Right hindlimb (tissue), 1 donor: ENCODE measurements at regions not wholly inside any gene's neighbourhood (a gene's known extent, or its start where the extent isn't known, plus 50 kb on each side); places are given as distances from the start of the nearest gene placed in this dataset.
A peak's percentile ranks its signal among the peaks of the same experiment; 100 is the strongest.
"Not testable (repeated sequence)": the region's sequence is repeated elsewhere in the genome, so short reads cannot be mapped to it uniquely, and the experiment has no call there.

Experiments
- DNase-seq: peaks from one replicate; pipeline ENCODE4 v3.0.0-alpha.2; 2018

DNA sequence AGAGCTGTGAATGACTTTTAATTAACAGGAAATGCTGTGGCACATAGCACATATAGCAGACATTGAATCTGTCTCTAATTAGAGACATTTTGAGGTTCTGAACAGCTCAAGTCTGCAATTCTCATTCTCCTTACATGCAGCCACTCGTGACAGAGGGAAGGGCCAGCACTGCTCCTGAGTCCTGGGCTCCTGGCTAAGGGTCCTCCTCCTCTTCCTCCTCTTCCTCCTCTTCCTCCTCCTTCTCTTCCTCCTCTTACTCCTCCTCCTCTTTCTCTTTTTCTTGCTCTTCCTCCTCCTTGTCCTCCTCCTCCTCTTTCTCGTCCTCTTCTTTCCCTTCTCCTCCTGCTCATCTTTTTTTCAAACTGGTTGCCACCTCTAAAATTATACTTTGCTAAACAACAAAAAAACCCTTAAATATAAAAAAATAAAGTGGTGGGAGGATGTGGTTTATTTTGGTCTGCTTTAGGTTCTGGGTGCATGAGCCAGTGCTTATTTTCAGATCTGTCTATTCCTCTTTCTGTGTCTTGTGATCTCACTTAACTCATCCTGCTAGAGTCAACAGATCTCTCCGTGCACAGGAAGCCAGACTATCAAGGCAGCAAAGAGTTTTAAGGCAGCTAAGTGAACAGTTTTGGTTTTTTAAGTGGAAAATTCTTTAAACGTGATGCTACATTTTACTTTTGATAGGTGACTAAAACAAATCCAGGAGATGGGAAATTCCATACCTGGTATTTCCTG lies 159.3 kb downstream of the CD83 start:
- no peak for DNase-seq

DNA sequence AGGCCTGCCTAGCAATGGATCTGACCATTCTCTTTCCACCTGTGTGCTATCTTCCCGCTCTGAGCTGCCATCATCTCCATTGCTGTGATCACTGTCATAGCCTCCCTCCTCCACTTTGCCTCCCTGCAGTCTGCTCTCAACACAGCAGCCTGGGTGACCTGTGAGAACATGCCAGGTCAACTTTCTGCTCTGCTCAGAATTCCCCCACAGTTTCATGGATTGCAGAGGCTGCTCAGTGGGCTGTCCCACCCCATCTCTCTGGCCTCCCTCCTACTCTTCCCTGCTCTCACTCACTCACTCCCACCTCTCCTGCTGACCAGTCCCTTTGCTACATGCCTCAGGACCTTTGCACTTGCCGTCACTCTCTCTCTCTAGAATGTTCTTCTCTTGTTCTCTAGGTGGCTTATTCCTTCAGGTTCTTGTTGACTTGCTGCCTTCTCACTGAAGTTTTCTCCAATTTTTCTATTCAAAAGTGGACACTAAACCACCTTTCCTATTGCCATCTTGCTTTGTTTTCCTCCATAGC lies 159.9 kb downstream of the CD83 start:
- DNase-seq: no peak

DNA sequence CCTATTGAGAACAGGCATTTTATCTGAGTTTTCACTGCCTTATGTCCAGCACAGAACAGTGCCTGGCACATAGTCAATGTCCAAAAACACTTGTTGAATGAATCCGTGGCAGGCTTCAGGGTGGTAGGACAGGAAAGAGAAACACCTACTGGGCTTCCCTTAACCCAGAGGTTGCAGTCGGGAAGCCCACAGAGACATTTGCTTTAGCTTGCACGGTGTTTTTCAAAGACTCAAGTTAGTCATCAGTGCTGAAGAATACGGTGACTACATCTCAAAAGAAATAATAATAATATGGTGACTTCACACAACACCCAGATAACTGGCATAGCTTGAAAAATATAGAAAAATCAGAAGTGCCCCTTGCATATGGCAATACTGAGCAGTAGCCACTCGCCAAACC lies 160.4 kb downstream of the CD83 start:
- no peak for DNase-seq

DNA sequence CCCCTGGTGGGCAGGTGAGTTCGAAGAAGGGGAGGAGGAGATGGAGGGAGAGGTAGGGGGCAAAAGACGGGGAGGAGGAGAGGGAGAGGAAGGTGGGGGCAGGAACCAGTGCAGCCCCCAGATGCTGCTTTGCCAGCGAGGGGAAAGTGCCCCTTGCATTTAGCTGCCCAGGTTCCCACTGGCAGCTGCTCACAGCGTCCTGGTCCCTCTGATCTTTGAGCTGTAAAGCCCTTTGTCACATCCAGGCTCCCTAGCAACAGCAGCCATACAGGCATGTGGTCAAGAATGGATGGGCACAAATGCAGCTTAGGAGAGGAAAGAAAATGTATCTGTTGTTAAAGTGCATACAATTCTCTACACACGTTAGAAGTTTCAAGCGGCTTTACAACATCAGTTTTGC lies 160.9 kb downstream of the CD83 start:
- DNase-seq: no peak

DNA sequence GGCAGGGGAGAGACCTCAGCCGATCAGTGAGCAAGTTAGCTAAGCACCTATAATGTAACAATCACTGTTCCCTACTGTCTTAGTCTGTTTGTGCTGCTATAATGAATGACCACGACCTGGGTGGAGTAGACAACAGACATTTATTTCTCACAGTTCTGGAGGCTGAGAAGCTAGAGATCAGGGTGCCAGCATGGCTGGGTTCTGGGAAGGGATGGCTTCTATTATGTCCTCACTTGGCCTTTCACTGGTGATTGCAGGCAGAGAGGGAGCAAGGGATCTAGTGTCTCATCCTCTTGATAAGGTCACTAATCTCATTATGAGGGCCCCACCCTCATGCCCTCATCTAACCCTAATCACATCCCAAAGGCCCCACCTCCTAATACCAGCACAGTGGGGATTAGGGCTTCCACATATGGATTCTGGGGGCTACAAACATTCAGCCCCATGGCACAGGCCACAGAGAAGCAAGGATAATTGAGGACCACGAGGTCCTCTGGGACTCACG lies 162.5 kb downstream of the CD83 start:
- DNase-seq: no peak

DNA sequence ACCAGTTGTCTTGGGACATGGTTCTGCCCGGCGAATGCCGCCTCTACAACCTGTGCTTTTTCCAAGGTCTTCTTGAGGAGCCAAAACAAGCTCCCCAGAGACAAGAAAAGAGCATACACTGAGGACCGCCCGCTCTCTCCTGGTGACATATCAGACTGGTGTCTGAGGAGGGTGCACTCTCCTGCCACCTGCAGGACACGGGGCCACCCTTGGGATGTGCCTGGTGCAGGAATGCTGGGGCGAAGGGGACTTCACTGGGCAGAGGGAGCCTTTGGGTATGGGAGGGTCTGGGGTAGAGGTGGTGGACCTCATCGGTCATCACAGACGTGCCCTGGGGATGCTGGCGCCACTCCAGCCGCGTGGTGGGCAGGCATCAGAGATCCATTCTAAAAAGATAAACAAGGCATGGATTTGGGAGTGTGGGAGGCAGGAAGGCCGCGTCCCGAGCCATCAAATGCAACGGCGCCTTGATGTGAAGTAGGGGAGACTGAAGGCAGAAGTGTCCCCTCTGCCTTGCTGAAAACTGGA lies 163.3 kb downstream of the CD83 start:
- no peak for DNase-seq

DNA sequence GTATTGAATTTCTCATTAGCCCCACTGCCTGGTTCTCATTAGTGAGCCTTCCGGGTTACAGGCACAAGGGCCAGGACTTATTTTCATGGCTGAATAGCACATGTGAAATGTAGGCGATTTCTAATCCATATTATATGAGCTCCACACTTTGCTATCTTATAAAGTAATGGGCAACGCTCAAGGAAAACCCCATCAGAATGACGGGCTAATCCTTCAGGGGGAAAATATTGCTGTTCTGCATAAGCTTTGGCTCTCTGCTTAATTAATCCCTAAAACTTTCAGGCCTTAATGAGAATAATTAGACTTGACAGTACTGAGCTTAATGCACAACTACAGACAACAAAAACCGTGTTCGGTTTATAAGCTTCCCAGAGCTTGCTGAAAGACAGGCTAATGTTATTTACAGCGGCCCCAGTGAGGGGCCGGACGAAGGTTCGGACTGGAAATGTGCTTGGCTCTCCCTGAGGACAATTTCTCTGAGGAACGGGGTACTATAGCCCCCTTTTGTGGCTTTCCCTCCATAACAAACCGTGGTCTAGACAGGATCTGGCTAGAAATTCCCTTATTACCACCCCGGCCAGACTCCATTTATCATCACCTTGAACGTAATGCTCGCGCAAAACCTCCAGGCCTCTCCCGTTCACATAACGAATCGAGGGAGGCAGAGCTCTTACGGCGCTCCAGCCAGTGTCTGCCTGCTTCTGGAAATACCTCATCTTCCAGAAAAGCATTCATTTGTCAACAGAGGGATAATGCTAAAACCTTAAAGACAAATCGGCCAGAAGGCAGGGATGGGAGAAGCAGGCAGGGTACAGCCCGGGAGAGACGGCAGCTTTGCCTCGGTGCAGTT lies 164.5 kb downstream of the CD83 start:
- no peak for DNase-seq

DNA sequence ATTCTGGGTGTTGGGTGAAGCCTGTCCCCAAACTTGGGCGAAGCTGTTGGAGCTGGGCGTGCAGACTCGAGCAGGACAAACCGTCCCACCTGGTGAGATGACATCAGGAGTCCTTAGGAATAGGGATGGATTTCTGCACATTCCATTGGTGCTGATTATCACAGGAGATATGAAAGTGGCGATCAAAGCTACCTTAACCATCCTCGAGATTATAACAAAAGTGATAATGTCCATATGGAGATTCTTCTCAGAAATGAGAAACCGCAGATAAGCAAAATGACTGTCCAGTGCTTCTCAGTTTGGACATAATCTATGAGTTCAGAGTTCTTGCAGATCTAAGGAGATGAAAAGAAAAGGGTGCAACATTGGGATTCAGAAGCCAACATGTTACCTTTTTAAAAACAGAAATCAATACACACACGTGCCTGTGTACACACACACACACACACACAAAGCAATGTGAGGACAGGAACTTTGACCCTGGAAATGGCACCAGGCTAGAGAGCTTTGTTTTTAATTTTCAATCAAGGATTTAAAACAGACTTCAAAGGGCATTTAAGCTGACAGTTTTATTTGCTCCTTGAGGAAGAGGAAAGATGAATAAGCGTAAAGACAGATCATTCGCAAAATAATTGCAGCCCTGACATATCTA lies 165.4 kb downstream of the CD83 start:
- DNase-seq: no peak

DNA sequence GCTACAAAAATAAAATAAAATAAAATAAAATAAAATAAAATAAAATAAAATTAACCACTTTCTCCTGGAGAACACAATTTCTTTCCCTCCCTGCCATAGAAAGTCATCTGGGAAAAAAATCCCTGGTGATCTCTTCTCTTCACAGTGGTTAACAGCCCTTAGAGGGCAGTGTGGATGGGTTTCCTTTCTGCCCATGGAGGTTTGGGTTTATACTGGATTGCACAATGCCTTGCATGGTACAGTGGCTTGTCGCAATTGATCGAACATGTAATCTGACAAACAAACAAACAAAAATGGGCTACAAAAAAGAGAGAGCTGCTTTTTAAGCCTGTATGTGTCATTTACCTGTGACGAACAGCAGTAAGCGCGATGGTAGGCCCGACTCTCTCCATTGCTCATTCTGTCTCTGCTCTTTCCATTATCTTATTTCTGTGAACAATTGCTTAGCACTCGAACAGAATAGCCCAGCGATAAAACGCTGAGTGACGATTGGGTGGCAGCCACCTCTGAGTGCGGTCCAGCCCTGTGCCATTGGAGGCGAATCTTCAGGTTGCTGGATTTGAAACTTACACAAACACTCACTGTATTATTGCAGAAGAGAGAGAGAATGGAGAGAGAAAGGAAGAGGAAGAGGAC lies 166.1 kb downstream of the CD83 start:
- DNase-seq: no peak

DNA sequence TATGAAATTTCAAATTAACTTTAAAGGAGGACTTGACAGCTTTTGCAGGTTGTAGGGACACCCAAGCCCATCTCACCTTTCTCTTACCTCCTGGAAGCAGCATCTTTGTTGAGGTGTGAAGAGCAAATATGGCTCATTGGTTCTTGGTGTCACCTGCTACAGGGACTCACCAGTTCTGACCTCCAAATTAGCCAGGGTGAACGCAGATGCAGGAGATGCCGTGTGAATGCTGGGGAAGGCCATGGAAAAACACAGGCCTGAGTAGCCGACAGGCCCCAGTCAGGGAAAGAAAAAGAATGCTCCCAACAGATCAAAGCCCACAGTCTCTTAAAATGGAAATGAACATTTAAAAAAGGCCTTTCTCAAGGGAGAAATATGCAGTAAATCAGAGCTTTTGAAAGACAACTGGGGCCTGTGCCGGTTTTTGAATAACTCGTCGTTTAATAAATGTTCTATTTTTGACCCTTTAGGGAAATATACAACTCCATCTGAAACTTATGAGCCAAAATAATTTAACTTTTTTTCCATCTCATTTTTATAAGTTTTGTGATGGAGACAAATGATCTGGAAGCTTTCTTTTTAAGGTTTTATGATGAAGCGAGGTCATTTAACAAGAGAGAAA lies 167.5 kb downstream of the CD83 start:
- no peak for DNase-seq

DNA sequence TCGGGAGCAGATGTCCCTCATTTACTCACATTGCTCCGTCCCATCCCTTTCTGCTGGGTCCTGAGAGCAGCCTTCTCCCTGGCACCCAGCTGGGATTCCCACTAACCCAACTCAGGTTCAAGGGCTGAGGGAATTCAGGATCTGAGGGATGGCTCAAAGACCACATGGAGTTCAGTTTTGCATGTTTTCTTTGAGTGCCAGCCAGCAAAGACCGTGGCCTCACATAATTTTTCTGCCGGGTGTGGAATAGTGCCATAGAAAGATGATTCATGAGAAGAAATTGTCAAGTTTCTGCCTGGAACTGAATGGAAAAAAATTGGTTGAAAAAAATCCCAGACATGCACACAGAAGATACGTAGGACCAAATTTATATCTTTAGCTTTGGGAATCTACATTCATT lies 168.6 kb downstream of the CD83 start:
- DNase-seq: peak; percentile 72

DNA sequence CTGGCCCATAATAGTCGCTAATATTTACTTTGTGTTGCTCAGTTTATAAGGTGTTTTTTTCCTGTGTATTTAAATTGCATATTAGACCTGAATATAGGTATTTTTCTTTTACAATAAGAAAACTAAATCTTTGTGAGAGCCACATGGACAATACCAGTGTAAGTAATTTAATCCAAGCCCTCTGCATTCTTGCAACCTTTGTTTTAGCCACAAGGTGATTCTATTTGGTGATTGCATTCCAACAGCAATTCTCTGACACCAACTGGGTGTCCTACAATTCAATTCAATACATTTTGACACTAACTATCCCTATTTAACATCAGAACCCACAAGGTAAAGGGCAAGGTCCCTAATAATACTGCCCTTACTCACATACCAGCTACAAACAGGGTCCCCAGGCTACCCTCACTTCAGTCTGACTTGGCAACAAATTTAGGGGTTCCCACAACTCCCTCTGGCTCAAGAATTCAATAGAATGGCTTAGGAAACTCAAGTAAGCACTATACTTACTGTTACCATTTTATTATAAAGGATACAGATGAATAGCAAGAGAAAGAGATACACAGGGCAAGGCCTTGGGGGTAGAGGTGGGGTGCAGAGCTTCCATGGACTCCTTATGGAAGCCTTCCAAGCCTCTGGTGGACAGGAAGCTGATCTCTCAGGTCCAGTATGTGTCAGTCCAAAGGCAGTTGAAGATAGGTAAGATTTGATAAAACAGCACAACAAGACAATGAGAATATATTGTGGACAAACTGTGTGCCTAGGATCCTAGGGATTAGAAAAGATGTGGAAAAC lies 169.3 kb downstream of the CD83 start:
- no peak for DNase-seq

DNA sequence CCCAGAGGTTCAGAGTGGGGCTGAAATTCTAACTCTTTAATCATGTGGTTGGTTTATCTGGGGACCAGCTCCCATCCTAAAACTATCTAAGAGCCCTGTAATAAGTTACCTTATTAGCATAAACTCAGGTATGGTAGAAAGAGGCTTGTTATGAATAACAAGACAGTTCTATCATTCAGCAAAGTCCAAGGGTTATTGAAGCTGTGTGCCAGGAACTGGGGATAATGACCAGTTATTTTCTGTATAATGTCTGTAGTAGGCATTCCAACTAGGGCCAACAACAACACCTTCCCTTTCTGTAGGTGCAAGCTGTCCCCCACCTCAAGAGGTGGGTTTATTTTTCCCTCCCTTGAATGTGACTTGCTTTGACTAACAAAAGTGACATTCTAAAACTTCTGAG lies 170.1 kb downstream of the CD83 start:
- DNase-seq: no peak

DNA sequence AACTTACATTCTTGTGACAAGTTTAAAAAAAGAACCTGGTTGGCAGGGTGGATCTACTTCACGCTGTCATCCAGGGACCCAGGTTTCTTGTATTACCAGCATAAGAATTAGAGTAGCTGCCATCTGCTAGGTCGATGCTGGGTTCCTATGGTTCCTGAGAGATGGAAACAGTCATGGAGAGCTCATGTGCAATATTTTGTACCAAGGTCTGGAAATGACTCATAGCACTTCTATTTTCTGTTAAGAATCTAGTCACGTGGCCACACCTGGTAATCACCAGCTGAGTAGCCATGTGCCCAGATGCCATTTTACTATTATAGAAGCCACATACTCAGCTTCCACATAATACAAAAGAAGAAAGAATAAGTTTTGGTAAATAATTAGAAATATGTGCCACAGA lies 171.3 kb downstream of the CD83 start:
- no peak for DNase-seq

DNA sequence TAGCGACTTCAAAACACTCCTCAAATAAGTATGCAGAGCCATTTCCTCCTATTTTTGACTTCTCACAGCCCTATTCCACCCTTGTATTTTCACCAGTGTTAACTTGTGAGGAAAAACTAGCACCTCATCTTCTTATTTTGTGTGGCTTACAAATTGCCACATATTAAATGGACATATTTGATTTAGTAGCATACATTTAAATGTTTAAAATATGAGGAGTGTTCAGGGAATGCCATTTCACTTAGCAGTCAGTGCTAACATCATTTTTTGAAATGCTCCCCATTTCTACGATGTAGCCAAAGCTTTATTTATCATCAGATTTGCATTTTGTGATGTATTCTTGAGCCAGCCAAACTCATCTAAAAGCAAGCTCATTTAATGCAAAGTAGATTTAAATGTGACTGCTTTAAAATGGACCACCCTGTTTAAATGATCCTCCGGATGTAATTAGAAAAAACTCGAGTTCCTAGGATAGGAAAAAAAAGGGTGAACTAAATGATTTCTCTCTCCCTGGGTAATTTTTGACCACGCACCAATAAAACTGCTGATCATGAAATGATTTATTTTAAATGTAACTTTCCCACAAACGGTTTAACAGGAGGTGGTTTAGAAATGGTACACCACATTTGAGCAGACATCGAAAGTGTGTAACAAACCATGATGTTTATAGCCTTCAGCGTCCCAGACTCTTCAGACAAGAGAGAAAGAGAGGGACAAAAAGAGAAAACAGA lies 172.6 kb downstream of the CD83 start:
- DNase-seq: no peak

DNA sequence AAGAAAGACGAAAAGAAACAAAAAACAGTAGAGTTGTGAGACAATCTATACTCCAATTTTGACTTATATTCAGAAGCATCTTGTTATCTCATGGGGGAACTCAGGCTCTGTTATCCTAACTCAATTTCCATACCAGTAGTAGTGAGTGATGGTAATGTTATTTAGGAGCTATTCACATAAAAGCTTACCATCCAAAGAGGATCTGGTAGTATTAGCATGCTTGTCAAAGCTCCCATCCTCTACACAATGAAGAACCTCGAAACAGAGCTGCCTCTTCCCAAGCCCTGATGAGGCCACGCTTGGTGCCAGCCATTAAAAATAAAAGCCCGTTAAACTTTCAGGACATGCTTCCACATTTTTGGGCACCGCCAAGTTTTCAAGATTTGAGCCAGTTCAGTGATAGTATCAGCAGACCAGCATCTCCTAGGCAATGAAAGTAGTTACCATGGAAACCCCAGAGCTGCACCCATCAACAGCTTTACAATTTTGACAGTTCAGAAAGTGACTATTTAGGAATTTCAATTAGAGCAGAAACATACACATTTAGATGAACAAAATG lies 173.3 kb downstream of the CD83 start:
- DNase-seq: no peak

DNA sequence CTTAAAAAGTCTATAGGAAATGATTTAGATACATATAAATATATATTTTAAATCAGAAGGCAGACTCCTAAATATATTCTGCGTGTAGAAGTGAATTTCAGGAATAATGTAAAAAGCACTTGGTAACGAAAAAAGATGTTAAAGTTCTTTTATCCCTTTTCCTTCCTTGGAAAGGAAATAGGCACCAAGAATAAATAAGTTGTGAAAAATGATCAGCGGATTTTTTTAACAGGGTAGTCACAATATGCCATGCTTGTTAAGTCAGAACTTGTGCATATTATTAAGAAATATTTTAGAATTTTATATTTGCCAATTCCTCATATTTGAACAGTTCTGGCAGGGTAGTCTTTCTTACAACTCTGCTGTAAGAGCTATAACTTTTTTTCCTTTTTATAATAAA lies 173.8 kb downstream of the CD83 start:
- no peak for DNase-seq

DNA sequence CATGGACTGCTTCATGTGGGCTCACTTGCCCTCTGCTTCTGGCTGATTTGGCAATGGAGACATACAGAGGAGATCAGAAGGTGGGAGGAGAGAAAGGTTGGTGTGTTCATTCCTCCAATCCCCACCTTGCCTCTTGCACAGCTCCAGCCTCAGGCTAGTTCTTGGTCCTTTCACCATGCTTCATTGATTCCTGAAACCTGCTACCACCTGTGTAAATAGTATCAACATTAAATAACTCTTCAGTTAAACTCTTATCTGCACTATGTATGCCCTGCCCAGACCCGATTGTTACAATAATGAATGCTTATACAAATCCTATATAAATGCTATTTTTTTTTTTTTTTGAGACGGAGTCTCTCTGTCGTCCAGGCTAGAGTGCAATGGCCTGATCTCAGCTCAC lies 174.5 kb downstream of the CD83 start:
- no peak for DNase-seq

DNA sequence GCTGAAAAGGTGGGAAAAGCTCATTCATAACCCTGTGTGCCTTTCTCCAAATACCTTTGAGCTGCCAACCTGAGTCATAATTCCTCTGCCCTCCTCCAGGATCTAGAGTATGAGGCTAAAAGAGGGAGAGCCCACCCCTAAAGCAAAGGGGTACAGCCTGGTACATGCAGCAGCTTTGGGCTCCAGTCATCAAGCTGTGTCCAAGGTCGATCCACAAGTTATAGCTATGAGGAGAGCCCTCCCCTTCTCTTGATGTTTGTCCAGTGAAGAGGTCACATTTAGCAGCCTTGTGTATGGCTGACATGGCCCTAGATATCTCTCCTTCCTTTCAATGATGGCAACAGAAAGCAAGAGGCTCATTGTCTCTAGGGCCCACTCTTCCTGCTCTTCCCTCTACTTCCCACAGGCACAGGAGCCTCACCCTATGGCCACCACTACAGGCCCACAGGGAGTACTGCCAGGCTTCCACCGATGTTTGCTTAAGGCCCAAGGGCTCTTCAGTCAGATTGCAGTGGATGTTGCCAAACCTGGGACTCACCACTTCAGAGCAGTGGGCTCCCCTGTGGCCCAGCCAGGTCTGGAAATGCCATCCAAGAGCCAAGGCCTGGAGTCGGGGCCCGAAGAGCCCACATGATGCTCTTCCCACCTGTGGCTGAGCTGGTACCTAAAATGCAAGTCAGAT lies 176.8 kb downstream of the CD83 start:
- DNase-seq: no peak

DNA sequence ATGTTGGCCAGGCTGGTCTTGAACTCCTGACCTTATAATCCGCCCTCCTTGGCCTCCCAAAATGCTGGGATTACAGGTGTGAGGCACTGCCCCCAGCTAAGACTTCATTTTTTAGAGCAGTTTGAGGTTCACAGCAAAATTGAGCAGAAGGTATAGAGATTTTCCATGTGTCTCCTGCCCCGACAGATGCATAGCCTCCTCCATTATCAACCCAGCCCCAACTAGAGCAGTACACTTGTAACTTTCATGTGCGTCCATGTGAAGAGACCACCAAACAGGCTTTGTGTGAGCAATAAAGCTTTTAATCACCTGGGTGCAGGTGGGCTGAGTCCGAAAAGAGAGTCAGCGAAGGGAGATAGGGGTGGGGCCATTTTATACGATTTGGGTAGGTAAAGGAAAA lies 179.1 kb downstream of the CD83 start:
- DNase-seq: not testable (repeated sequence)
